GM18499 (cell line): ENCODE measurements at regions not wholly inside any gene's neighbourhood (a gene's known extent, or its start where the extent isn't known, plus 50 kb on each side); places are given as distances from the start of the nearest gene placed in this dataset.

ENCODE experiments used
- ATAC-seq: cut with Tn5 transposase; IDR thresholded peaks from one replicate; pipeline ENCODE4 v1.9.1; 2021; ENCODE audit warnings: moderate number of reproducible peaks; ENCODE audit not compliant: insufficient read depth, unreplicated experiment

DNA sequence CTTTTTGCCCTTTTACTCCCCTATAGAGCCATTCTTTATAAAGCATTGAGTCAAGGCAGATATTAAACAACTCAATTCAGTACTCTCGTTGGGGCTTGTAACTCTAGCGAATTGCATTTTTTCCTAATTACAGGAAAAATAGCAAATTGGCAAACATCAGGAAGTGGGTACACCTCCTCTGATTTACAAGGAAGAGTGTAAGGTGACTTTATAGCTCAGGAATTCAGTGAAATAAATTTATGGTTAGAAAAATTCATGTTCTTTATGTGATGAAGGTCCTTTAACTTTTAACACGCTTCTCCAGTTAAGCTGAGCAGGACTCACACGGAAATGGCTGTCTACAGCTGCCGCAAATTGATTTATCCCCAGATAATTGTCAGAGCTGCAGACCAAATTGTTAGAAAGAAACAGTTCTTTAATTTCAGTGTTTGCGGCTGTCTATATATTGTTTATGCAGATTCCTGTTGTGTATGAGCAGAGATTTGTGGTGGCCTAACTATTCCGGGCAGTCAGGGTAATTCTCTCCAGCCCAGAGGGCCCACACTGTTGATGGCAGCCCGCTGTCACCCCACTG lies 151.1 kb upstream of the MKI67 start:
- no peak for ATAC-seq

DNA sequence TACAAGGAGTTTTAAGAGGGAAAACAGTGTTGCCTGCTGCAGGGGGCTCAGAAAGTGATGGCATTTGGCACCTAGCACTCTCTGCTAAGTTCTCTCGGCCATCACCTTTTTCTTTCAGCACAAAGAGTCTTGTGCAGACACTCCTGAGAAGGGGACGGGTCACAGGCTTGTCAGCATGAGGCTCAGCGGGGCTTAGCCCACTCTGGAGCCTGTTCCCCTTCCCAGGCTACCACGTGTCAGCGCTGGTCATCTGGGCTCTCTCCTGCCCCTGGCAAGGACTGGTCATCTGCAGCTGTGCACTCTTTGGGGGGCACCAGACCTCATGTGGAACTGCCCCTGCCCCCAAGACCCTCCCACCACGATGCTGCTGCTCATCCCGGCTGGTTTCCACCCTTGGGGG lies 152.1 kb upstream of the MKI67 start:
- ATAC-seq: no peak

DNA sequence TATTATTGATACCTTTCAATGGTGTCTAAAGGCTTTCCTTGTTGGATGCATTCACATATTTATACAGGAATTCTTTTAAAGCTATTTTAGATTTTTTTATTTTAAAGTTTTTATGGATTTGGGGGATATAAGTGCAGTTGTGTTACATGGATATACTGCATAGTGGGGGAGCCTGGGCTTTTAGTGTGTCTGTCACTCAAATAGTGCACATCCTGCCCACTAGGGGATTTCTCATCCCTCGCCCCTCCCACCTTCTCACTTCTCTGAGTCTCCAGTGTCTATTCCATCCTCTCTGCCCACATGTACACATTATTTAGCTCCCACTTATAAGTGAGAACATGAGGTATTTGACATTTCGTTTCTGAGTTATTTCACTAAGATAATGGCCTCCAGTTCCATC lies 154.0 kb upstream of the MKI67 start:
- no peak for ATAC-seq

DNA sequence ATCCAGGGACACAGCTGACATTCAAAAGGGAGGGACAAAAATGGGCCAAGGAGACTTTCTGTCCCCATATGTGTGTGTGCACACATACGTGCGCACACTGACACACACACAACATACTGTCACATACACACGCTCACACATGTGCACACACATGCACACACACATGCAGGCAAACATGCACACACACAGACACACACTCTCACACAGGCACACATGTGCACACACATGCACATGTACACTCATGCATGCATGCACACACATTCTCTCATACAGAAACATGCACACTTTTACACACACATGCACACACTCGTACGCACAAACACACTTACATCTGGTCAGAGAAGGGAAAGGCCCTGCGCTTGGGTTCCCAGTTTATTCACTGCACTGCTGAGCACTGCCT lies 155.1 kb upstream of the MKI67 start:
- ATAC-seq: no peak

DNA sequence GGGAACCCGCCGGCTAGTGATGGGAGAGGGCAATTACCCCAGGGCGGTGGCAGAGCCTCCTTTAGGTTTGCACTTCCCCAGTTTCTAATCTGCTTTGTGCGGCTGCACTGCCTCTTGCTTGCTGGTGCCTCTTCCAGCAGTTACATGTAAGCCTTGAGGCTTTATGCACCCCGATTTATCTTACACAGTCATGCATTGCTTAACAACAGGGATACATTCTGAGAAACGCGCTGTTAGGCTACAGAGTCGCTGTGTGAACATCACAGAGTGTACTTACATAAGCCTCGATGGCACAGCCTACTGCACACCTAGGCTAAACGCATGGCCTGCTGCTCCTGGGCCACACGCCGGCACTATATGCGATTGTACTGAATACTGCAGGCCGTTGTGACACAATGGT lies 155.6 kb upstream of the MKI67 start:
- ATAC-seq: no peak

DNA sequence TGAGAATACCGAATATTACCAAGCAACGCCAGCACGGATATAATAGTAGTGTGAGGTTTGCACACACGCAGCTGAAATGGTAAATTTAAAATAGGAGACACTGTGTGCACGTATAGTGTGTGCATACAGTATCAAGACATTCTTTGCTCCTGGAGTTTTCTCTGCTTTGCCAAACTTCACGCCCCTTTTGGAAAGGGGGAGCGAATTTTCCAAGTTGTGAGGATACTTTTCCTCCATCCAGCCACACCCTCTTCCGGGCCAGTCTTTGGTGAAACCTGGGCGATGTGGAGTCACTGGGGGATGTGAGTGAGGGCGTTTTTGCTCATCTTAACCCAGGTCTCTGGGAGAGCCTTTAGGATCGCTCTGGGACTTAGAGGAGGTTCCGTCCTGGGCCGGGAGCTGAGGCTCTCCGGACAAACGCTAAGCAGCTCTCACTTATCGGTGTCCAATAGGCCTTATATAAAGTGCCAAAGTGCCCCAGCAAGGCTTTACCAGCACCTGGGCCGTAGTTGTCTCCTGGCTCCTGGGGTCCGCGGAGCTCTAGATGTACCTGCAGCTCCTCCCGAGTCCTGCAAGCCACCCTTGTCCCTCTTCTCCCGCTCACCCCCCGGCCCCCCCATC lies 160.0 kb upstream of the MKI67 start:
- ATAC-seq: no peak

DNA sequence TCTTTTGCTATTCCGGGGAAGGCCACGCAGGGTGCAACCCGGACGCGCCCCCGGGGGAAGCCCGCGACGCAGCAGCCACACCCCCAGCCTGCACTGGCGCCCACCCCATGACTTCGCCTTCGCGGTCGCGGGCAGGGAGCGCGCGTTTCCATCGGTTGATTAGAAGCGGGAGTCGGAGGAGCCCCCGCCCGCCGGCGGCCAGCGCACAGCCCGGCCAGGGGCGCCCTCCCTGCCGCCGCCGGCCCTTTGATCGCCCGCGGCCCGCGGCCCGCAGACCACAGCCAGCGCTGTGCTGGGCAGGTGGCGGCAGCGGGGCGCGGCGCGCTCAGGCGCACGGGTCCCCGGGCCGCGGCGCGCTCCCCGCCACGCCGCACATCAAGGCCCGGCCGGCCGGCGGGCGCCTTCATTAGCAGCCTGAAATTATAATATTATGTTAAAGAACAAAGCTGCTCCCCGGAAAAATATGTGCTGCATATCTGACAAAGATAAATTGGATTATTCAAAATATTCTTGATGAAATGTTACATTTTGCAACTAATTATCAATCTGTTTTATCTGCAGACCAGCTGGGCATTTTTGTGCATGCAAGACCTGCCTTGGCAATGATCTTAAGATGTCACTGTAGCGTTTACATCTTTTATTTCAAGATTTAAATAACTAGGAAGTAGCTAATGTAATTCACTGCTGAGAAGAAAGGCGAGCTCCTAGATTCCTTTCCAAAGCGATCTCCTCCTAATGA lies 160.7 kb upstream of the MKI67 start:
- no peak for ATAC-seq

DNA sequence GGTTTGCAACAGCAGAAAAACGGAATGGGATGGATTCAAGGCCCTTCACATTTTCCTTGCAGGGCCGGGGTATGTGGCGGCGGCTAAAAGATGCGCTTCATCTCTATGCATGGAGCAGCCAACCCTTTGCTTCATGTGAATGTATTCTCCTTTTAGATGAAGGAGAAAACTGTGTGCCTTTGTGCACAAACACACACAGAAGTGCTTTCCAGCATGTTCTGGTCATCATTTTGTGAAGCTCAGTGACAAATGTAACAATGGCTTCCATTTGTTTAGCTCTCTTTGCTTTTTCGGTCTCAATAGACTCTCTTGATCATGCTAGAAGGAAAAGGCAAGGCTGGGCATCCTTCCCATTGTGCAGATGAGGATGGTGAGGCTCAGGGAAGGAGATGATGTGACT lies 161.7 kb upstream of the MKI67 start:
- no peak for ATAC-seq

DNA sequence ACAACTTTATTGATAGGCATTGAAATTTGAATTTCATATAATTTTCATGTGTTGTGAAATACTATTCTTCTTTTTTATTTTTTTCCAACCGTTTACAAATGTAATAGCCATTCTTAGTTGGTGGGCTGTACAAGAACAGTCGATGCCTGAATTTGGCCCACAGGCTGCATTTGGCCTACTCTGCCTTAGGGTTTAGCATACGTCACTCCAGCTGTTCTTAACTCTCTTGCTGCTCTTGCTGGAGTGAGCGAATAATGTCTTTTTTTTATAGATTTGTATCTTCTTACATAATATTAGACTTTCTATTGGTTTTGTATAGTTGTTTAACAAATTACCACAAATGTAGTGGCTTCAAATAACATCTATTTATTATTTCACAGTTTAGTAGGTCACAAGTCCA lies 163.4 kb upstream of the MKI67 start:
- ATAC-seq: no peak

DNA sequence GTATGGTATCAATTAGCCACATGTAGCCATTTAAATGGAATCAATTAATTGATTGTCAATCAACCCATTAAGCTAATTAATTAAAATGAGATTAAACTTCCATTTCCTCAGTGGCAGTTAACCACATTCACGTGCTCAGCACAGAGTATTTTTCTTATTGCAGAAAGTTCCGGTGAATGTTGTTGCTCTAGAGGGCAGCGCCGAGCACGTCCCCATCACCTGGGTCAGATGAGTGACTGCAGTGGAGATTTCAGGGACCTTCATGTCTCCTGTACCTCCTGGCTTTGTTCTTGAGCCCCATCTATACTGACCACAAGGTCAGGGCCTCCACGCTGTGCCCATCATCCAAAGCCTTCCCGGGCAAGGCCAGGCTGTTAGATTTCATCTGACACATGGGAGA lies 168.8 kb upstream of the MKI67 start:
- no peak for ATAC-seq

DNA sequence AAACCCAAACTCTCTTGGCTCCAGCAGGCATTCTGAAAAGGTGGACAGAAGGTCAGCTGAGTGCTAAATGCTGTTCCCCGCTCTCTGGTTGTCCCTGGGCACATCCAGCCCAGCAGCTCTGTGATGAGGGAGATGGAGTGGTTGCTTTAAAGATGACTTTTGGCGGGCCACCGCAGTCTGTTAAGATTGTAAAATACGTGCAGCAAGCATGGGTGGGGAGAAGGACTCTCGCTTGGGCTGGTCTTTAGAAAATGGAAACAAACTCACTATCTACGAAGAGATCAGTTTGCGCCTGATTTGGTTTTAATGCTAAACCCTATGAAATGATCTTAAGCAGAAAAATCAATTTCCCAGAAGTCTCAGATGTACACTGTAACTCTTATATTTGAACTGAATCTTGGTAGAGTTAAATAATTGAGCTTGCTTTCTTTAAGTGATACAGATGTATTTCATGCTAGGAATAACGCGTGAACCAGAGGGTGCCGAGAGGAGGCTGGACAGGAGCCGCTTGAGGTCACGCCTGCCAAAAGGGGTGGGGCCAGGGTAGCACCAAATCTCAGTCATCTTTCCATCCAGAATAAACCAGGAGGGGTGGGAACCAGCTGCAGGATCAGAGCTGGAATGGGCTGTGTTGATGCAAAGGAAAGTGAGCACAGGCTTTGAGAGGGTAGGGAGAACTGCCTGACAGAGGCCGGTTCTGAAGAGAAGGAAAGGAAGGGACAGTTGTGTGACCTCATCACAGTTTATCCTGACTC lies 170.2 kb upstream of the MKI67 start:
- ATAC-seq: no peak

DNA sequence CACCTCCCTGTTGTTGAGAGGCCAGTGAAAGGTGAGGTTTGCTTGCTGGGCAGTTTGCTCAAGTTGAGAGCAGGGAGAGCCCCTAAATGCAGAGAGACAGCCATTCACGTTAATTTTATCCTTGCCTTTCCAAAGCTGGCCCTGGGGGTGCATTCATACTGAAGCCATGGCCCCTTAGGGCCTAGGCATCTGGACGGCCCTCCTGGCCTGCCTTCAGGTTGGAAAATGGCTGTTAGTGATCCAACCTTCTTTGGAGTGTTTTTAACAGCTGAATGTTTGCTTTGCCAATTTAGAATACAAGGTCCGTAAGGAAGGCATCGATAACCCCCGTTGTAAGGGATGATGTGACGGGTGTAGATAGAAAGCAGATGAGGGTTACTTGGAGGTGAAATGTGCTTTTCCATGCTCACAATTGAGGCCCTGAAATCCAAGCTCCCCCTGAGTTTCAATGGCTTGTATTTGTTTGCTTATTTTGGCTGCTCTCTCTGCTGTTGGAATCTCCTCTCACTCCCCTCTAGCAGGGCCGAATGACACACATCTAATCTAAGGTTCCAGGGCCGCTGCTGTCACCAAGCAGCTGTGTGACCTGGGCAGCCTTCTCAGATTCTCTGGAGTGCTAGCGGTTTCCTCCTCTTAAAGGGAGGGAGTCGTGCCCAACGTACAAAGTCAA lies 171.6 kb upstream of the MKI67 start:
- no peak for ATAC-seq

DNA sequence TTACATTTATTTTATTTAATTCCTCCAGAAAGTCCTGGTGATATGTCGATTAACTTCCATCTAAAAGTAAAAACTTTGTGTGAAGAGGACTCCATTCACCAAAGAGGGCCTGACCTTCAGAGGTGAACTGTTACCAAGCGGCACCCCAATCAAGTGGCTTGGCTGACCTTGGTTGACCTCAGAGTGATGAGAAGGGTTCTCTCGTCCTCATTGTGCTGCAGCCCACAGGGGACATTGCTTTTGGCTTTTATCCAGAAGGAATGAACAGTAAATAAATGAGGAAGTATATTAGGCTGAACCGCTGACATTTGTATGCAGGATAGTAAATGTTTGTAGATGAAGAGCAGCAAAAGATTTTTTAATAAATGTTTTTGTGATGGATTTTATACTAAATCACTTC lies 172.4 kb upstream of the MKI67 start:
- ATAC-seq: no peak

DNA sequence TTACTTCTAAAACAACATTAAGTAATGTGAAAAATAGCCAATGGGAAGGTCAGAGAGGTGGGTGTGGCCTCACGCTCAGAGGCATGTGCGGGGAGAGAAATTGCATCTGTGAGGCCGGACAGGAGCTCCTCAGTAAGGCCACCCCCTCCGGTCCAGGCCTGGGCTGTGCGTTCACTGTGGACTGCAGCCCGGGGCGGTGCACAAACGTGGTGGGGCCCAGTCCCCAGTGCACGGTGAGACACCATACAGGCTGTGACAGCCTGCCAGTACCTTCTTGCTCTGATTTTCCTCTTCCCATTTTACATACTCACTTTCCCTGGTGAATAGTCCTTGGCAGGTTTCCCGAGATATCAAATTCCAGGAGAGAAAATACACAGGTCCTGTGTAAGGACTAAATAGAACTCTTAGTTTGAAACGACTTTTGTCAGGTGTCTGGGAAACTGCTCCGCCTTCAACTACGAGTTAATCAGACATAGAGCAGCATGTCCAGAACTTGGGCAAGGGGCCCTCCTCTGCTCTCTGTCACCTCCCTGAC lies 174.1 kb upstream of the MKI67 start:
- no peak for ATAC-seq

DNA sequence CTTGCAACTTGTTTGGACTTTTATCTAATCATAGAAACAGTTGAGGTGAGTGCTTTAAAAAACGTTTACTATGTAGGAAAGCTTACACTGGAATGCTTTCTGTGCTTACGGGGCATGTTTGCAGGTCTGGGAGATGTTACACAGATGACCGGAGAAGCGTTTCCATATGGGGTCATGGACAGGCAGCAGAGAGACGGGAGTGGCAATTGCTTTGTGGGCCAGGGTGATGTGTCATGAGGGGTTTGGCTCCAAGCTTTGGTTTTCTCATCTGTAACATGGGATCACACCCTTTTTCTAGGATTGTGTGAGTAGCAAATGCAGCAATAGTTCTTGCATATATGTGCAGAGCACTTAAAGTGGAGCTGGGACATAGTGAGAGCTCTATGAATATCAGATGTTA lies 174.8 kb upstream of the MKI67 start:
- ATAC-seq: no peak

DNA sequence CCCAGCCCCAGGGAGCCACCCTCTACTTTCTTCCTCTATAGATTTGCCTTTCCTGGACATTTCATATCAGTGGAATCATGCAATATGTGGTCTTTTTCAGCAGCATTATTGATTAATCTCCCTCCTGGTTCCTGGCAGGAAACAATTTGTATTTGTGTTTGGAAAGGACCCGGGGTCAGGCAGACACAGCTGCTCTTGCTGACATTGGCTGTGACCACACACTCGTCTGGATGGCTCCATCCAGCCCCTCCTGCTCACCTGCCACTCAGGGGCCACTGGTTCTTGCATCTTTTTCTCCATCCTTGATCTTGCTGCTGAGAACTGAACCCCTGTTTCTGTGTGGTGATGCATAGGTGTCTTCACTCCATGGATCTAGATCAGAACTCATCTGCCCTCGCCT lies 176.6 kb upstream of the MKI67 start:
- no peak for ATAC-seq

DNA sequence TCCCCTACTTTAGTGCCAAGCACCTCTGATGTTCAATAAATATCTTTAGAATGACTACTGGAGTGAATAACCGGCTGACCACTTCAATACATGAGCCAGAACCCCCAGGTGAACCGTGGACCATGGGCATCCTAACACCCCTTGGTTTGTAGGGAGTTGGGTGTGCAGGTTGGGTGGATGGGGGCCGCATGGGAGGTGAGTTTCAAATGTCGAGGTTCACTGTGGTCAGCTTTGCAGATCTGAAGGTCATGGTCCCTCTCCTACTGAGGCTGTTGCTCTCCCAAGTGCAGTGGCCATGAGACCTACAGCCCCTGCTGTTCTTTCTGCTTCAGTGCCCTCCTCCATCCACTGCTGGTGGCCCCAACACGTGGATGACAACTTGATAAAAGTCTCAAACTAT lies 178.0 kb upstream of the MKI67 start:
- no peak for ATAC-seq

DNA sequence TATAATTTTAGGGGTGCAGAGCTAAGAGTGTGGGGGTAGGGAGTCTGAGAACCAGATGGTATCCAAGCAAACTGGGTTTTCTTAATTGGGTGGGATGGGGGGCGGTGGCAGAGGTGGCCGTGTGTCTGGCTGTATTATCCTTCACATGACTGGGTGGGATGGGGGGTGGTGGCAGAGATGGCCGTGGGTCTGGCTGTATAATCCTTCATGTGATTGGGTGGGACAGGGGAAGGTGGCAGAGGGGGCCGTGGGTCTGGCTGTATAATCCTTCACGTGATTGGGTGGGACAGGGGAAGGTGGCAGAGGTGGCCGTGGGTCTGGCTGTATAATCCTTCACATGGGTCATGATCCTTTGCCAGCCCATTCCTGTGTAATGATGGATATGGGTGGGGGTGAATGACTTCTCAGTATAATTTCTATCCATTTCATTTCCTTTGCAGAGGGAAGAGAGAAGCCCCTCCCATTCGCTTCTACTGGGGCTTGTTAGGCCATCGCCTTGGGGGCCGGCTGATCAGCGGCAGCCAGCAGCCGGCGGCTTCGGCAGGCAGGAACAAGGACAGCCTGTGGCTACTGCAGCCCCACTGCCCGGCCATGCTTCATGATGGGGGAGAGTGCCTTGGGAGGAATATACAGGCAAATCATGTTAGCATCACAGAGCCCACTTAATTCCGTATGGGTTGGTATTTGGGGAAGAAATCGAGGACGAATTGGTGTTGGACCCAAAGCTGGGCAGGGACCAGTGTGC lies 179.6 kb upstream of the MKI67 start:
- no peak for ATAC-seq

DNA sequence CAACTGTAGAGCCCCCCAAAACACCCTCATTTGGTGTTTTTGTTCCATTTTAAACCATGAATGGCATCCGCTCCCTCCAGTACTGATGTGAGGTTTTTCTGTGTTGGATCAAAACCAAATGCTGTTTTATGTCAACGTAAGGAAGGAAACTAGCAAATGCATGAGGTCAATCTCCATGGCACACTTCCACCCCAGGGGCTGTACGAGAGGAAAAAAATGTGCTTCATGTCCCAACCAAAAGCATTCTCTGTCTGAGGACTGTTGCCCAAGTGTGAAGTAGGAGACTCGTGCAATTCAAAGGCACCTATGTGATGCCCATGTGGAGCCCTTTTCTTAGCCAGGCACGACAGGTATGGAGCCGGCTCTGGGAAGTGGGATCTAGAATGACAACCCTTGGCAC lies 180.3 kb upstream of the MKI67 start:
- no peak for ATAC-seq

DNA sequence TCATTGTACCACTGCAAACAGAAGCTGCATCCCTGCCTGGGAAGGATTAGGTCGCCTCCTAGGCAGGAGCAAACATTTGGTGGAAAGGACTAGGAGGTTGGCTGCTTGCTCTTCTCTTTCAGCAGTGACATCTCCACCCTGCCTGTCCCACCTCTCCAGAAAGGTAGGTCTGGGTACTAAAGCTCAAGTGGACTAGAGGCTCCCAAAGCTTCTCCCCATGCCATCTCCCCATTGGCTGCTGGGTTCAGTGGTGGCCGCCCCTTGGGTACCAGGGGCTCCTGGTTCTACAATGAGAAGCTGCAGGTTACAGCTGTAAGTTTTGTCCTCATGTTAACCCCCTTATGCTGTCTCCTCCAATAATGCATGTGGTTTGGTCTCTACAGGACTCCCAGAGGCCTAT lies 180.7 kb upstream of the MKI67 start:
- ATAC-seq: no peak
